ENCODE measurements at regions not wholly inside any gene's neighbourhood (a gene's known extent, or its start where the extent isn't known, plus 50 kb on each side); places are given as distances from the start of the nearest gene placed in this dataset.

DNA sequence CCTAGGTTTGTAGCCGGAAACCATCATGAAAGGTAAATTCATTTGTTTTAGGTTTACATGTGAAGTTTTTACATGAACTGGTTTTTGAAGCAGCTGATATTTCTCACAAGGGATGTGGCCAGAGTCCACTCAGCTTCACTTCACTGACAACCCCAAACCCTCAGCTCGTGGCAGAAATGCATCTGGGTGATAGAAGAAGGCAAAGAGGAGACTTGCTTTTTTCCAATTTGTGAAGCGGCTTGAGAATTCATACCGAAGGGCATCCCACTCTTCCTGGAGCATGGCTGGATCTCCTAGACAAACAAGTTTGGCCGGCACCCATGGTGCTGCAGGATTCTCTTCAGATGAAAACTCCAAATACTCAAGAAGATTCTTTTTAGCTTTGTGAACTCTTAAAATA lies 392.8 kb upstream of the CNR1 start:
- DNase-seq (ENCODE audit: low read depth in 4 of 4, low spot score in 2 of 4) = no peak

DNA sequence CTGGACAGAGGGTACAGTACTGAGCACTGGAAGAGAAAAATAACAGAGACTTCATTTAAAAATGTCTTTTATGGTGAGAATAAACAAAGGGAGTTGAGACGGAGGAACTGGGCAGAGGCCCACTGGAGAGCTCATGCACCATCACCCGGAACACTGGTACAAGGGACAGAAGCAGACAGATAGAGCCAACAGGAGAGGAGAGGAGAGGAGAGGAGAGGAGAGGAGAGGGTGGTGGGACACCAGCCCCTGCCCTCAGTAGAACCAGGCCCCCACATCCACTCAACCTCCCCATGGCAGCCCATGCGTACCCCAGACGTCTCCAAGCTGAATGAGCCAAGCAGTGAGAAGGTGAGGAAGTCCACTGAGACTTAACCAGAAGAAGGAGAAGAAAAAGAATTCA lies 390.5 kb upstream of the CNR1 start:
- no peak for DNase-seq (ENCODE audit: low read depth in 4 of 4, low spot score in 2 of 4)

GRCh38 chr6:88548891-88549505 lies 382.9 kb upstream of the CNR1 start:
- DNase-seq (ENCODE audit: low read depth in 4 of 4, low spot score in 2 of 4) = no peak

GRCh38 chr6:88547768-88548167 lies 381.6 kb upstream of the CNR1 start:
- no peak for DNase-seq (ENCODE audit: low read depth in 4 of 4, low spot score in 2 of 4)

- DNase-seq (ENCODE audit: low read depth in 4 of 4, low spot score in 2 of 4) = no peak
Measured at GRCh38 chr6:88545991-88546390, 379.8 kb upstream of the CNR1 start.

- DNase-seq (ENCODE audit: low read depth in 4 of 4, low spot score in 2 of 4) = no peak
Measured at GRCh38 chr6:88544986-88545612, 379.0 kb upstream of the CNR1 start.

DNA sequence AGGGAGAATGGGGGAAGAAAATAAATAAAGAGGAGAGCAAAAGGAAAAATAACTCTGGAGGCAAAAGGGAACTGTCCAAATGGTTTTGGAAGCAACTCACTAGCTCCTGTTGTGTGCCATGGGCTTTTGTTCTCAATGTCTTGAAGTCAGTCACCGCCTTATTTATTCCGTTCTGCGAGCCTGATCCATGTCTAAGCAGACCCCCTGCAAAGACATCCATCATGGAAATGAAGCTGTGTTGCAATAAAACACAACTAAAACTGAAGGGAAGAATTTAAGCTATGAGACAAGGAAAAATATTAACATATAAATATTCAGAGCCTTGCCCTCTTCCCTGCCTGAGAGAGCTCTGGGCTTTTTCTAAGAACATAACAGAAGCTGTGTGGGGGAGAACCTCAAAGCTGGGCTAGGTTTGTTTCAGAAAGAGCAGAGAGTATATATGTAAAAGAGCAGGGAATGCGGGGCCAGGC lies 373.2 kb upstream of the CNR1 start:
- no peak for DNase-seq (ENCODE audit: low read depth in 4 of 4, low spot score in 2 of 4)

DNA sequence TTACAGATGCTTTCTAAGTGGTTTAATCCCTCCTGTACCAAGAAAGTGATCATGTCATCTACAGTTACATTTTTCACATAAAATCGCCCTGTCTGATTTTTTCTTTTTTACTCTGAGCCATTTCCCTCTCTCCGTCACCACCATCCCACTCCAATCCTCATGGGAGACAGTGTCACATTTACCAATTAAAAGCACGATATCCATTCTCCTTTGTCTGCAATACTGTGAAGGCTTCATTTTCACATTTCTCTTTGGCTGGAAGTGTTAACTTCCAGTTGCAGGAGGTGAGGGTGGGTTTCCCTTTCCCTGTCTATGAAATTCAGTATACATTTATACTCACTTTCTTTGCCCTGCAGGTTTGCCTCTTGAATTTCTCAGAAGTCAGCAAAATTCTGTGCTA lies 372.7 kb upstream of the CNR1 start:
- no peak for DNase-seq (ENCODE audit: low read depth in 4 of 4, low spot score in 2 of 4)

DNA sequence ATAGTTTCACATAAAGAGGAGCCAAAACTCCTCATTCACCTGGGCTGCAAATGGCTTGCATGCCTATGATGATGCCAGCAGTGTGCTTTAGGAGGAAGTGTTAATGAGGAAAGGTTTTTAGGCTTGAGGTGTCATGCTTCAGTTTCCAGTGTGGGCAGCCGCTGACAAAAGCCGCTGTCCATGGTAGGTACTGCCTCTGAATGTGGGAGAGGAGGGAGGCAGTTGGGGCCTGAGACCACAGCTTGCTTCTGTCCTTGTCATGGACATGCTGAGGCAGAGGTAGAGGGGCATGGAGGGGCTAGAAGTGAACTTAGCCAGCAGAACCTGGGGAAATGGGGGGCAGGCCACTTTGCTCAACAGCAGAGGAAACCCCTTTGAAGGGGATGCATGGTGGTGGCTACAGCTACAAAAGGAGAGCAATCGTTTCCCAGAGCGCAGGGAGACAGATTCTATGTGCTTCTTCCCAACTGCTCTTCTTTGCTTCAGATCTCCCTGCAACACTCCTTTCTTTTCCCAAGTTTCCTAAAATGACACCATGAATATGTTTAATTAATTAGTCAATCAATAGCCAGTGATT lies 372.1 kb upstream of the CNR1 start:
- peak in 2 of 4 donors; percentile 23 to 38 for DNase-seq (ENCODE audit: low read depth in 4 of 4, low spot score in 2 of 4)

DNA sequence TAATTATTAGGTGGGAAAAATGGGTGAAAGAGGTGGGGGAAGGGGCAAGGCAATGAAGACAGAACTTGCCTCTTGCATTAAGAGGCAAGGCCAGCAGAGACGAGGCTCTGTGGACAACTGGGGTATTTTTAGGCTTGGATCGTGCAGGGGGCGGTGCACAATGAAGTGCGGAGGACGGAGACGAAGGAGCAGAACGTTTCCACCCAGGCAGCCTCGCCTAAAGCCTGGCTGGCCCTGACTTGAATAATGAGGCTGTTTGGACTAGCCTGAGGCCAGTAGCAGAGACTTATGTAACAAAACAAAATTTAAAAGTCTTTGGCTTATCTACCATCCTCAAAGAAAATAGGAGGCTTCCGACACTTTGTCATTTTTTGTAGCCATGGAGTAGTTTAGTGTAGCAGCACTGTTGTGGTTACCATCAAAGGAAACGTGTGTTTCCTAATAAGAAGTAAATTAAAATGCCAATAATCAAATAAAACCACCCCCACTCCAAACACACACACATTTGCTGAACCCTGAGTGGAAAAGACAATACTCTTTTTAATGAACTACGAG lies 370.0 kb upstream of the CNR1 start:
- DNase-seq (ENCODE audit: low read depth in 4 of 4, low spot score in 2 of 4) = no peak

GRCh38 chr6:88535306-88535705 lies 369.2 kb upstream of the CNR1 start:
- no peak for DNase-seq (ENCODE audit: low read depth in 4 of 4, low spot score in 2 of 4)

DNA sequence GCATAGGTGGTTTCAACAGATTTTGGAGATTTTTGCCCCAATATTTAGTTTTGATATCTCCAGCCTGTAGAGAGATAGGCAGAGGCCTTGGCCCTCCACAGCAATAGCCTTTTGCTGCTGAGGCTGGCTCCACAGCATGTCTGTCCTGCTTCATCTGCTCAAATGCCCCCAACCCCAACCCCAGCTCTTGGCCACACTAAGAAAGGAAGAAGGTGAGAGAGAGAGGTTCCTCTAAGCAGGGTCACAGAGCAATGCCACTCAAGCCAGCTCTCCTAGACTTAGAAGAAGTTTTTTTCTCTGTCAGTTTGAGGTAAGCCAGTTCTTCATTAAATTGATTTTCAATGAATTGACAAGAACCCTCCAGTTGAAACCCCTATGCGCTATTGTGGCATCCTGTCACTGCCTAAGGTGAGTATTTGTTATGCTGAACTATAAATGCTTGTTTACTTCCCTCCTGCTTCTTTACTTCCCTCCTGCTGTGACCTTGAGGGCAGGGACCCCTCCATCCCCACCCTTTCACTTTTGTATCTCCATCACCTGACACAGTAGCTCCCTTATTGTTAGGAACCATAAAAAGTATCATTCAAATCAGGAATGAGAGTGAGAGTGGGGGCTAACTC lies 366.2 kb upstream of the CNR1 start:
- DNase-seq (ENCODE audit: low read depth in 4 of 4, low spot score in 2 of 4) = no peak

DNA sequence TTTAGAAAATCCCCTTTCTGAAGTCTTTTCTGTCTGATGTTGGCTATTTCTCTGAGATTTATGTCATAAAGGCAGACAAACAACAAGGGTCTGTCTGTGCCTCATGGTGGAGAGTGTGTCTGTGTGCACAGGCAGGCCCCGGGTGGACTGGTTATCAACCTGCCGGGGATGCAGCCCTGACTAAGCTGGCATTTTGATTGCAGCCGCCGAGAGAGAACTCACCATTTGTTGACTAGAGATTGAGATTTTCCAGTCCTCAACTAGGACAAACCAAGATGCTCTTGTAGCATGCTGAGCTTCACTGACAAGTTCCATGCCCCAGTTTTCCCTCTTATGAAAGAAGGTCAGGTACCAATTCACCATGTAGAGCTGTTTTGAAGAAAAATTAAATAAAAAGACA lies 363.6 kb upstream of the CNR1 start:
- DNase-seq (ENCODE audit: low read depth in 4 of 4, low spot score in 2 of 4) = no peak

DNA sequence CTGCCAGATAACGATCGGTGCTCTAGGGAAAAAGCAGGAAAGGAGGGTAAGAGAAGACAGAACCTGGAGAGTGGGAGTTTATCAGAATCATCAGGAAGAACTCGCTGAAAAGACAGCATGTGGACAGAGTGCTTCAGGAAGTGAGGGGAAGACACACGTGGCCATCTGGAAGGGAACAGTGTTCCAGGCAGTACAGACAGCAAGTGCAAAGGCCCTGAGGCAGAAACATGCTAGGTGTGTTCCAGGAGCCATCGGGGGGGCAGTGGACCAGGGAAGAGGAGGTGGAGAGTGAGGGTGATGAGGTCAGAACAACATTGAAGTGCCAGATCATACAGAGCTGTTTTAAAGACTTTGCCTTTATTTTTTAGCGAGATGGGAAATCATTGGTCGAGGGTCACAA lies 354.3 kb upstream of the CNR1 start:
- DNase-seq (ENCODE audit: low read depth in 4 of 4, low spot score in 2 of 4) = no peak

DNA sequence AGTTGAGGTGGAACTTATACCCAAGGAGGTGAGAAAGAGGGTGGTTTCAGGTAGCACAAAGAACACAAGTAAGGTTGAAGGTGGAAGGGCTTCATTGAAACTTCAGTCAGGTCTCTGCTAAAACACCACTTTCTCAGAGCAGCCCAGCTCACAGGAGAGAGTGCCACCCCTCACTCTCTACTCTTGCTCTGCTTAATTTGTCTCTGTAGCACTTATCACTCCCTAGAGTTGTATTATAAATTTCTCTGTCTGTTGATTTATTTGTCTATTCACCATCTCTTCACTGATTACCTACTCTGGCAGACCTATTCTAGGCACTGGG lies 353.8 kb upstream of the CNR1 start:
- peak in 1 of 4 donors; percentile 26 for DNase-seq (ENCODE audit: low read depth in 4 of 4, low spot score in 2 of 4)

- DNase-seq (ENCODE audit: low read depth in 4 of 4, low spot score in 2 of 4) = peak in 3 of 4 donors; percentile 11 to 31 (median 21)
Measured at GRCh38 chr6:88519301-88520016, 353.3 kb upstream of the CNR1 start.

GRCh38 chr6:88517737-88518136 lies 351.6 kb upstream of the CNR1 start:
- no peak for DNase-seq (ENCODE audit: low read depth in 4 of 4, low spot score in 2 of 4)

- DNase-seq (ENCODE audit: low read depth in 4 of 4, low spot score in 2 of 4) = no peak
Measured at GRCh38 chr6:88513920-88514319, 347.8 kb upstream of the CNR1 start.

DNA sequence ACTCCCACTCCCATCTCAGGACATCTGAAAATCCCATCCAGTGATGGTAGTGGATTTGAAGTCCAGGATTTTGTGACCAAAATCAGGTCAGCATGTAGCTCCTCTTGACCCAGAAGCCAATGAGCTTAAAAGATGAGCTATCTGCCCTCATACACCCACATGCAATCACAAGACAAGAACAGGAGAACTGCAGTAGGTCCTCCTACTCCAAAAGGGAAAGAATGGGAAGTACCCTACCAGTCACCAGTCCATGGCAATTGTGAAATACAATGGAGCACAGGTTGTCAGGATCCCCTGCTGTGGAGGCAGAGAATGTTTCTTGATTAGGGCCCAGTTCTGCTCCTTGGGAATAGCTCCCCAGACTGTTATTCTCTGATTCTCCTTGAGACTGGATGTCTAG lies 347.3 kb upstream of the CNR1 start:
- no peak for DNase-seq (ENCODE audit: low read depth in 4 of 4, low spot score in 2 of 4)

DNA sequence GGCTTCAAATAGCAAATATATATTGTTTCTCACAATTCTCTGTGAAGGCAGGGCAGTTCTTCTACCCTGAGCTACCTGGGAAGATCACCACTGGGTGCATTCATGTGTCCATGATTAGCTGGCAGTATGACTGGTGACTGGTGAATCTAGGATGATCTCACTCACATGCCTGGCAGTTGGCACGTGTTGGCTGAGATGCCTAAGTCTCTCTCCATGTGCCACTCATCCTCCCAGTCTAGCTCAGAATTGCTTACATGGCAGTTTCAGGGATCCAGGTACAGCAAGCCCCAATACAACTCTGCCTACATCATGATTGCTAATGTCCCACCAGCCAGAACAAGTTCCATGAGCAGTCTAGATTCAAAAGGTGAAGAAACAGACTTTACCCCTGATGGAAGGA lies 346.8 kb upstream of the CNR1 start:
- no peak for DNase-seq (ENCODE audit: low read depth in 4 of 4, low spot score in 2 of 4)

DNA sequence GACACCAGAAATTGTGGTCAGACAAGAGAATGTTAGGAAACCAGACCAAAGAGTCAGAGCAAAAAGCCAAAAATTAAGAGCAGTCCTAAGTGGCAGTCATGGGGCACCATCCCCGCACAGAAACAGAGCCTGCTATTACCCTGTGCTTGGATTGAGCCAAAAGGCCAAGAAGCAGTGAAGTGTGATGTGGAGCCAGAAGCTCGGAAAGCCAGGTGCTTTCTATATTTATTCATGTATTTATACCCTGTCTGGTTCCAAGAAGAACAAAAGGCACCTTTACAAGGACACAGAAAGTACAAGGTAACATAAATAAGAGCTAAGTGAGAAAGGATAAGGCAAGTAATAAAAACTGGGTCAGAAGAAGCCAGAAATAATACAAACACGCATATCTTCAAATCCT lies 336.2 kb upstream of the CNR1 start:
- DNase-seq (ENCODE audit: low read depth in 4 of 4, low spot score in 2 of 4) = no peak

Data from left renal cortex interstitium (tissue), 4 donors.